ENCODE measurements at regions not wholly inside any gene's neighbourhood (a gene's known extent, or its start where the extent isn't known, plus 50 kb on each side); places are given as distances from the start of the nearest gene placed in this dataset.

GRCh38 chr1:87733386-87733785, 404.7 kb downstream of the LMO4 start:
- no peak for DNase-seq

GRCh38 chr1:87735750-87736149, 407.1 kb downstream of the LMO4 start:
- no peak for DNase-seq

- no peak for DNase-seq
Observed at GRCh38 chr1:87739141-87739540, 410.5 kb downstream of the LMO4 start.

- DNase-seq = no peak
Observed at GRCh38 chr1:87739704-87740103, 411.0 kb downstream of the LMO4 start.

GRCh38 chr1:87743256-87743655, 414.6 kb downstream of the LMO4 start:
- DNase-seq = no peak

GRCh38 chr1:87744056-87744455, 415.4 kb downstream of the LMO4 start:
- DNase-seq = no peak

GRCh38 chr1:87744763-87745162, 416.1 kb downstream of the LMO4 start:
- DNase-seq = no peak

- DNase-seq = no peak
Observed at GRCh38 chr1:87753366-87753765, 424.7 kb downstream of the LMO4 start.

GRCh38 chr1:87754139-87754538, 425.5 kb downstream of the LMO4 start:
- no peak for DNase-seq

- DNase-seq = no peak
Observed at GRCh38 chr1:87757676-87758075, 429.0 kb downstream of the LMO4 start.

- DNase-seq = no peak
Observed at GRCh38 chr1:87759421-87760087, 430.9 kb downstream of the LMO4 start.

- DNase-seq = no peak
Observed at GRCh38 chr1:87760155-87760554, 431.5 kb downstream of the LMO4 start.

- DNase-seq = no peak
Observed at GRCh38 chr1:87760654-87761053, 432.0 kb downstream of the LMO4 start.

GRCh38 chr1:87763483-87763882, 434.8 kb downstream of the LMO4 start:
- no peak for DNase-seq

GRCh38 chr1:87765057-87765680, 436.5 kb downstream of the LMO4 start:
- no peak for DNase-seq

- no peak for DNase-seq
Observed at GRCh38 chr1:87765681-87766070, 437.0 kb downstream of the LMO4 start.

GRCh38 chr1:87766737-87767136, 438.1 kb downstream of the LMO4 start:
- DNase-seq = no peak

- DNase-seq = no peak
Observed at GRCh38 chr1:87778896-87779295, 450.2 kb downstream of the LMO4 start.

- no peak for DNase-seq
Observed at GRCh38 chr1:87781554-87781953, 452.9 kb downstream of the LMO4 start.

- no peak for DNase-seq
Observed at GRCh38 chr1:87783315-87783714, 454.6 kb downstream of the LMO4 start.

- no peak for DNase-seq
Observed at GRCh38 chr1:87785386-87785785, 456.7 kb downstream of the LMO4 start.

- no peak for DNase-seq
Observed at GRCh38 chr1:87786229-87786628, 457.5 kb downstream of the LMO4 start.

- no peak for DNase-seq
Observed at GRCh38 chr1:87786861-87787545, 458.3 kb downstream of the LMO4 start.

- DNase-seq = no peak
Observed at GRCh38 chr1:87787551-87787950, 458.9 kb downstream of the LMO4 start.
